WTC11 (cell line): ENCODE measurements at regions not wholly inside any gene's neighbourhood (a gene's known extent, or its start where the extent isn't known, plus 50 kb on each side); places are given as distances from the start of the nearest gene placed in this dataset.
"Not testable (repeated sequence)": the region's sequence is repeated elsewhere in the genome, so short reads cannot be mapped to it uniquely, and the experiment has no call there.

Experiments used
- ATF2 ChIP-seq: sonication (generic); formaldehyde crosslinking; IDR thresholded peaks from 2 replicates; pipeline ENCODE4 v1.8.1; 2022; ENCODE audit warnings: low read depth, missing genetic modification reagents, borderline replicate concordance
- CREM ChIP-seq: sonication (generic); formaldehyde crosslinking; IDR thresholded peaks from 2 replicates; pipeline ENCODE4 v1.8.1; 2022; ENCODE audit warnings: mild to moderate bottlenecking, missing genetic modification reagents, moderate library complexity
- CTCF ChIP-seq: fragments of 200-600 bp; IDR thresholded peaks from 2 replicates; pipeline ENCODE4 v1.8.0; 2022; ENCODE audit warnings: antibody characterized with exemption
- ESRRA ChIP-seq: sonication (generic); formaldehyde crosslinking; IDR thresholded peaks from 2 replicates; pipeline ENCODE4 v1.8.1; 2022; ENCODE audit warnings: mild to moderate bottlenecking, missing genetic modification reagents, borderline replicate concordance
- FOXK1 ChIP-seq: sonication (generic); formaldehyde crosslinking; IDR thresholded peaks from 2 replicates; pipeline ENCODE4 v1.8.0; 2022; ENCODE audit warnings: mild to moderate bottlenecking, moderate library complexity, missing genetic modification reagents
- MAX ChIP-seq: sonication (generic); formaldehyde crosslinking; IDR thresholded peaks from 2 replicates; pipeline ENCODE4 v1.8.0; 2022; ENCODE audit warnings: mild to moderate bottlenecking, missing genetic modification reagents
- MYBL2 ChIP-seq: sonication (generic); formaldehyde crosslinking; IDR thresholded peaks from 2 replicates; pipeline ENCODE4 v1.8.1; 2023; ENCODE audit warnings: mild to moderate bottlenecking, moderate library complexity, missing genetic modification reagents
- NR3C1 ChIP-seq: sonication (generic); formaldehyde crosslinking; conservative IDR thresholded peaks from 2 replicates; pipeline ENCODE4 v1.8.1; 2023; ENCODE audit warnings: low read depth, mild to moderate bottlenecking, missing genetic modification reagents
- PRRX2 ChIP-seq: fragments of 250-450 bp; sonication (Bioruptor Pico); IDR thresholded peaks from 2 replicates; pipeline ENCODE4 v1.8.0; 2021; ENCODE audit warnings: mild to moderate bottlenecking
- TF ChIP-seq, protein P1 (sequence below): fragments of 250-450 bp; sonication (Bioruptor Pico); IDR thresholded peaks from 2 replicates; pipeline ENCODE4 v1.9.0; 2021; ENCODE audit warnings: mild to moderate bottlenecking
- TF ChIP-seq, protein P2 (sequence below): sonication (generic); formaldehyde crosslinking; IDR thresholded peaks from 2 replicates; pipeline ENCODE4 v1.8.0; 2023; ENCODE audit warnings: missing genetic modification reagents, mild to moderate bottlenecking, borderline replicate concordance
- TF ChIP-seq, protein P3 (sequence below): fragments of 250-450 bp; sonication (Bioruptor Pico); IDR thresholded peaks from 2 replicates; pipeline ENCODE4 v1.9.0; 2021; ENCODE audit warnings: mild to moderate bottlenecking
- TF ChIP-seq, protein P4 (sequence below): sonication (generic); formaldehyde crosslinking; IDR thresholded peaks from 2 replicates; pipeline ENCODE4 v1.8.1; 2022; ENCODE audit warnings: mild to moderate bottlenecking, moderate library complexity, missing genetic modification reagents
- TF ChIP-seq, protein P5 (sequence below): sonication (generic); formaldehyde crosslinking; IDR thresholded peaks from 2 replicates; pipeline ENCODE4 v1.8.1; 2023; ENCODE audit warnings: mild to moderate bottlenecking, missing genetic modification reagents, moderate library complexity

DNA sequence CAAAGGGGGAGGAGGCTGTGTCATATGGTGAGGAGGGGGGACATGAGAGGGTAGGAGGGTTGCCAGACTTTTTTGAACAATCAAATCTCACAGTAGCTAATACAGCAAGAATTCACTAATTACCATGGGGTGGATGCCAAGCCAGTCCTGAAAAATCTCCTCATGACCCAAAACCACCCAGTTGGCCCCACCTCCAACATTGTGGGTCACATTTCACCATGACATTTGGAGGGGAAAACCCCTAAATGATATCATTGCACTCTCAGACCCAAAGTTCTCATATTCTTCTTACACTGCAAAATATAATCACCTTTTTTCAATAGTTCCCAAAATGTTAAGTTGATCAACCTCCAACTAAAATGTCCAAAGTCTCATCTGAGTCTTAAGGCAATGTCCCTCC lies 666.3 kb downstream of the TMEM121 start:
- TF ChIP-seq CREM (CRISPR knock-in tag); FOXK1 (CRISPR knock-in tag); MYBL2; CTCF; PRRX2 (CRISPR knock-in tag); ESRRA (CRISPR knock-in tag); NR3C1 (CRISPR knock-in tag); ATF2; MAX: not testable (repeated sequence)
- TF ChIP-seq, protein P1, sequence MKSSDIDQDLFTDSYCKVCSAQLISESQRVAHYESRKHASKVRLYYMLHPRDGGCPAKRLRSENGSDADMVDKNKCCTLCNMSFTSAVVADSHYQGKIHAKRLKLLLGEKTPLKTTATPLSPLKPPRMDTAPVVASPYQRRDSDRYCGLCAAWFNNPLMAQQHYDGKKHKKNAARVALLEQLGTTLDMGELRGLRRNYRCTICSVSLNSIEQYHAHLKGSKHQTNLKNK (CRISPR knock-in tag) = not testable (repeated sequence)
- TF ChIP-seq, protein P2, sequence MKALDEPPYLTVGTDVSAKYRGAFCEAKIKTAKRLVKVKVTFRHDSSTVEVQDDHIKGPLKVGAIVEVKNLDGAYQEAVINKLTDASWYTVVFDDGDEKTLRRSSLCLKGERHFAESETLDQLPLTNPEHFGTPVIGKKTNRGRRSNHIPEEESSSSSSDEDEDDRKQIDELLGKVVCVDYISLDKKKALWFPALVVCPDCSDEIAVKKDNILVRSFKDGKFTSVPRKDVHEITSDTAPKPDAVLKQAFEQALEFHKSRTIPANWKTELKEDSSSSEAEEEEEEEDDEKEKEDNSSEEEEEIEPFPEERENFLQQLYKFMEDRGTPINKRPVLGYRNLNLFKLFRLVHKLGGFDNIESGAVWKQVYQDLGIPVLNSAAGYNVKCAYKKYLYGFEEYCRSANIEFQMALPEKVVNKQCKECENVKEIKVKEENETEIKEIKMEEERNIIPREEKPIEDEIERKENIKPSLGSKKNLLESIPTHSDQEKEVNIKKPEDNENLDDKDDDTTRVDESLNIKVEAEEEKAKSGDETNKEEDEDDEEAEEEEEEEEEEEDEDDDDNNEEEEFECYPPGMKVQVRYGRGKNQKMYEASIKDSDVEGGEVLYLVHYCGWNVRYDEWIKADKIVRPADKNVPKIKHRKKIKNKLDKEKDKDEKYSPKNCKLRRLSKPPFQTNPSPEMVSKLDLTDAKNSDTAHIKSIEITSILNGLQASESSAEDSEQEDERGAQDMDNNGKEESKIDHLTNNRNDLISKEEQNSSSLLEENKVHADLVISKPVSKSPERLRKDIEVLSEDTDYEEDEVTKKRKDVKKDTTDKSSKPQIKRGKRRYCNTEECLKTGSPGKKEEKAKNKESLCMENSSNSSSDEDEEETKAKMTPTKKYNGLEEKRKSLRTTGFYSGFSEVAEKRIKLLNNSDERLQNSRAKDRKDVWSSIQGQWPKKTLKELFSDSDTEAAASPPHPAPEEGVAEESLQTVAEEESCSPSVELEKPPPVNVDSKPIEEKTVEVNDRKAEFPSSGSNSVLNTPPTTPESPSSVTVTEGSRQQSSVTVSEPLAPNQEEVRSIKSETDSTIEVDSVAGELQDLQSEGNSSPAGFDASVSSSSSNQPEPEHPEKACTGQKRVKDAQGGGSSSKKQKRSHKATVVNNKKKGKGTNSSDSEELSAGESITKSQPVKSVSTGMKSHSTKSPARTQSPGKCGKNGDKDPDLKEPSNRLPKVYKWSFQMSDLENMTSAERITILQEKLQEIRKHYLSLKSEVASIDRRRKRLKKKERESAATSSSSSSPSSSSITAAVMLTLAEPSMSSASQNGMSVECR = not testable (repeated sequence)
- TF ChIP-seq, protein P3, sequence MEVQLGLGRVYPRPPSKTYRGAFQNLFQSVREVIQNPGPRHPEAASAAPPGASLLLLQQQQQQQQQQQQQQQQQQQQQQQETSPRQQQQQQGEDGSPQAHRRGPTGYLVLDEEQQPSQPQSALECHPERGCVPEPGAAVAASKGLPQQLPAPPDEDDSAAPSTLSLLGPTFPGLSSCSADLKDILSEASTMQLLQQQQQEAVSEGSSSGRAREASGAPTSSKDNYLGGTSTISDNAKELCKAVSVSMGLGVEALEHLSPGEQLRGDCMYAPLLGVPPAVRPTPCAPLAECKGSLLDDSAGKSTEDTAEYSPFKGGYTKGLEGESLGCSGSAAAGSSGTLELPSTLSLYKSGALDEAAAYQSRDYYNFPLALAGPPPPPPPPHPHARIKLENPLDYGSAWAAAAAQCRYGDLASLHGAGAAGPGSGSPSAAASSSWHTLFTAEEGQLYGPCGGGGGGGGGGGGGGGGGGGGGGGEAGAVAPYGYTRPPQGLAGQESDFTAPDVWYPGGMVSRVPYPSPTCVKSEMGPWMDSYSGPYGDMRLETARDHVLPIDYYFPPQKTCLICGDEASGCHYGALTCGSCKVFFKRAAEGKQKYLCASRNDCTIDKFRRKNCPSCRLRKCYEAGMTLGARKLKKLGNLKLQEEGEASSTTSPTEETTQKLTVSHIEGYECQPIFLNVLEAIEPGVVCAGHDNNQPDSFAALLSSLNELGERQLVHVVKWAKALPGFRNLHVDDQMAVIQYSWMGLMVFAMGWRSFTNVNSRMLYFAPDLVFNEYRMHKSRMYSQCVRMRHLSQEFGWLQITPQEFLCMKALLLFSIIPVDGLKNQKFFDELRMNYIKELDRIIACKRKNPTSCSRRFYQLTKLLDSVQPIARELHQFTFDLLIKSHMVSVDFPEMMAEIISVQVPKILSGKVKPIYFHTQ (CRISPR knock-in tag) = not testable (repeated sequence)
- TF ChIP-seq, protein P4, sequence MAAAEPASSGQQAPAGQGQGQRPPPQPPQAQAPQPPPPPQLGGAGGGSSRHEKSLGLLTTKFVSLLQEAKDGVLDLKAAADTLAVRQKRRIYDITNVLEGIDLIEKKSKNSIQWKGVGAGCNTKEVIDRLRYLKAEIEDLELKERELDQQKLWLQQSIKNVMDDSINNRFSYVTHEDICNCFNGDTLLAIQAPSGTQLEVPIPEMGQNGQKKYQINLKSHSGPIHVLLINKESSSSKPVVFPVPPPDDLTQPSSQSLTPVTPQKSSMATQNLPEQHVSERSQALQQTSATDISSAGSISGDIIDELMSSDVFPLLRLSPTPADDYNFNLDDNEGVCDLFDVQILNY (CRISPR knock-in tag) = not testable (repeated sequence)
- TF ChIP-seq, protein P5, sequence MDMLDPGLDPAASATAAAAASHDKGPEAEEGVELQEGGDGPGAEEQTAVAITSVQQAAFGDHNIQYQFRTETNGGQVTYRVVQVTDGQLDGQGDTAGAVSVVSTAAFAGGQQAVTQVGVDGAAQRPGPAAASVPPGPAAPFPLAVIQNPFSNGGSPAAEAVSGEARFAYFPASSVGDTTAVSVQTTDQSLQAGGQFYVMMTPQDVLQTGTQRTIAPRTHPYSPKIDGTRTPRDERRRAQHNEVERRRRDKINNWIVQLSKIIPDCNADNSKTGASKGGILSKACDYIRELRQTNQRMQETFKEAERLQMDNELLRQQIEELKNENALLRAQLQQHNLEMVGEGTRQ (CRISPR knock-in tag) = not testable (repeated sequence)
